Activated T-cell treated with anti-CD3 and anti-CD28 coated beads for 24 hours (primary cell): ENCODE measurements at regions not wholly inside any gene's neighbourhood (a gene's known extent, or its start where the extent isn't known, plus 50 kb on each side); places are given as distances from the start of the nearest gene placed in this dataset.

Experiments used
- DNase-seq: peaks from one replicate; pipeline ENCODE4 v3.0.0-alpha.2; 2020; ENCODE audit warnings: low read depth

DNA sequence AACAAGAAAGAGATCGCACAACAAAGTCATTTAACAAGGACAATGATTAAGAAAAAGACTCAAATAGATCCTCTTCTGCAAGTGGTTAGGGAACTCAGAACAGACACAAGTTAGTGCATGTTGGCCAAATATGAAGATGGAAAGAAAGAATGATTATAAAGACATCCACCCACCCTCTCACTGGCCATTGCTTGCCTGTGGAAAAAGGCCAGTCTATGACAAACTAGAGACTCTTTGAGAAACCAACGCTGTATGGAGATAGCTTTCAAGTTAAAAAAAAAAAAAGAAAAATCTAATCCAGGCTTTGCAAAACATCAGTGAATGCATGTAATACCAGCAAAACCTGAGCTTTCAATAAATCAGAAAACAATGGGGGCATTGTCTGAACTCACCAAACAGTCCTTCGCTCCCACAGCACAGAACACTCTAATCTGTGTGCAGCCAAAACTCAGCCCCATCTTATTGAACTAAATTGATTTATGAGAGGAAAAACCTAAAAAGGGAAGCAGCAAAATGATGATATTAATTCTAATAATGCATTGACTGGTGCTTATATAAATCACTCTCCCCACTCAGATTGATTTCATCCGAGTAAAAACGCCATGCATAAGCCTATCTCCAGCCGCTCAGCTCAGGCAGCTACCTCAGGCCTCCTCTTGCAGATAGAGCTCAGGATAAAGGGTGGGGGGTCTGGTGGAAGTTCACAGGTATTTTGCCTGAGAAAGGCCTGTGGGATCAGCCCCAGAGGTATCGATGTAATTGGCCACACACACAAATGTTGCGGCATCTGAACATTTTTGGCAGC, 547.1 kb downstream of the CCDC171 start:
- DNase-seq: no peak

DNA sequence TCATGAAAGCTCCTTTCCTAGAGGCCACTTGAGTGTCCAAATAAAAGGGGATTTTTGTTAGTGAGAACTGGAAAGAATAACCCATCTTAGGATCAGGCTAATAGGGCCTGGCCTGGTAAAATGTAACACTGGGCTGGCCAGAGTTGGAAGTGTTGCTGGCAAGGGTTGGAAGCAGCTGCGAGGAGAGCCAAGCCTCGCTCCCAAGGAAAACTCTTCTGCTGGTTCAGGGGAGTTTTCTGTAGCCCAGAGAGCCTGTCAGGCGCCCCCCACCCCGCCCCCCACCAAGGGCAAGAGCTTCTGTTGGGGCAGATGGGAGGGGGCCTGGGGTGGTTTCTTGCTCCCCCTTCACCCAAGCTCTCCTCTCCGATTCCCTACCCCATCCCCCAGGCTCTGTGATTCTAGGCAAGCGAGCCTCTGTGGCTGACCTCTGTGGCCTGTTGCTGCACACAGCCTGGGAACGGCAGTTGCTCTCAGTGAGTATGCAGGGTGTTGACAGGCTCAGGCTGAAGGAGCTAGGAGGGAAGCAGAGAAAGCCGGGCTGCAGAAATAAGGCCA, 547.8 kb downstream of the CCDC171 start:
- DNase-seq: no peak

GRCh38 chr9:16102154-16102553, 549.3 kb downstream of the CCDC171 start:
- DNase-seq: no peak

DNA sequence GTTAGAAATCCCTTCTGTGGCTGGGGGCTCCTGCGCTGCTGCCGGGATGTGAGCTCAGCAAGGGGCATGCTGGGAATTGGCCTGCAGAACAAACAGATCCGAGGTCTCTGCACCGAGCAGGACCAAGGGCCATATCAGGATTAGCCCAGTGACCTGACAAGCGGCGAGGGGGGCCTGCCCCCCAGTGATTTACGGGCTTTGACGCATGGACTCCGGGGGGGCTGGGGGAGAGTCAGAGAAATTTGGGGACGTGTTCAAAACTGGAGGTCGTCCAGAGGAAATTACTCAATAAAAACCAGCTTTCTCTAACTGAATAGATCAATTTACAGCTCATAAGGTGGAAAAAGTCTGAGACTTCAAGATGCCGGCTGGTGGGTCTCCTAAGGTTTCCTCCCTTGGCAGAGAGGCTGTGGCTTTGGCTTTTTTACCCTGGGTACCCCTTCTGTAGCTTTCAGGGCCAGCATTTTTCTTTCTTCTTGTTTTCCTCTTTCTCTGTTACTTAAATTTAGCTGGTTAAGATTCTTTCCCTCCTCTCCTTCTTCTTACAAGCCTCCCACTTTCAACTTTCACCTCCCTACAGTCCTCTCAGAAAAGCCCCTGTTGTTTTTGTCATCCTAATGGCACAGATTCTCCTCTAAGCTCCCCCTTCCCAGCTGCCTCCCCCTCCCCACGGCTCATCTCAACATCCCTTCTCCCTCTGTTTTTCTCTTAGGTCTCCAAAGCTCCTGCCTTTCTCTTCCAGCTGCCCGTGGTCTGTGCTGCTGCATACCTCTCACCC, 551.0 kb downstream of the CCDC171 start:
- no peak for DNase-seq

DNA sequence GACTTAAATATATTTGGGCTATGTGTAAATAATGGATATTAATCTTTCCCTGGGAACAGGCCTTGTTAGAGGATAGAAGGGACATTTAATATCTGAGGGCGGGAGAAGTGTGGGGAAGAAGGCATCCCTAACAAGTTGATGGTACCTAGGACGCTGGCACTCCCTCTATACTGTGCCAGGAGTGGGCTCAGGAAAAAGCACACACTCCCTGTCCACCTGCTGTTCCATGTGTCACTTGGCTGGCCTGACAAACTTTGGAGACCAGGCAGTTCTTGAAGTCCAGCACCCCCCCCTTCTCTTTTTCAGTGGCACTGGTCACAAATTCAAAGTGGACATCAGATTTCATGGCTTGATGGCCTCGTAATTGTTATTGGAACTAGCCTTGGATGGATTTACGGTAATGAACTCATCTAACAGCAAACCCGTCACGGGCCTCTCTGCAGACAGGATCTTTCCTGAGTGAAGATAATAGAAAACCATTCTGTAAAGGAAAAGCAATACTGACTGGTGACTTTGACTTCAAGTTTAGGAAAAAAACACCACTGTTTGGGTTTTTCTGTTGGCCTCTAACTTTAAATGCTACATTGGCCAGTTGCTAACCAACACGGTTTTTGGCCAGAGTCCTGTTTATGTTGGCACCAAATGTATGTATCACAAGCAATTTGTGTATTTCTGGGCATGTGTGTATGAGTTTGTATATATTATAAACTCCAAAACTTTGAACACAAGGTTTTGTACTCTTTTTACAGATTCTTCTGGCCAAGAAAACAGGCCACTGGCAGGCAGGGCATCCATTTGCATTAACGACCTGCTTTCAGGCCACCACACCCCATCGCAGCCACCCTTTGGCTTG, 552.6 kb downstream of the CCDC171 start:
- DNase-seq: no peak

DNA sequence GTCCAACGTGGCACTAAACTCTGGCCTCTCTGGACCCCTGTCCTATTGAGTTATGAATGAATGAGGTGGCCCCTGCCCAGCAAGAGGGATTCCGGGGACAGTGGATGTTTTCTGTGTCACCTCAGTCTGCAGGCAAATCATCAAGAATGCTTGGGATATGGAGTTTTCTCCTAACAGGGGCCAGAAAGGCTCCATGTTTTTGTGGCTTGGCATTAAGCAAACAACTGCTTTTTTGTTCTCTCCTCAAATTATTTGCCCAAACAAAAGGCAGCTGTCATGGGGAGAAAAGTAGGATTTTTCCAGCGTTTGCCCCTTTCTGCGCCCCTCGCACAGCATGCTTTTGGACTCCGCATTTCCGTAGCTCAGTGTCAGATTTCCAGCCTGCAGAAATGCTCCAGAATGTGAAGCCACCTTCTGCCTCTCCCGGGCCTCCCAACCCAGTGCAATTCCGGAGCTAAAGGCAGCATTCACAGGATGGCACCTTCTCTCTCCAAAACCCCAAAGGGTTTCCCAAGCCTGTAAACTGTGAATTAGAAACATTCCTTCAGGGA, 553.3 kb downstream of the CCDC171 start:
- DNase-seq: no peak

DNA sequence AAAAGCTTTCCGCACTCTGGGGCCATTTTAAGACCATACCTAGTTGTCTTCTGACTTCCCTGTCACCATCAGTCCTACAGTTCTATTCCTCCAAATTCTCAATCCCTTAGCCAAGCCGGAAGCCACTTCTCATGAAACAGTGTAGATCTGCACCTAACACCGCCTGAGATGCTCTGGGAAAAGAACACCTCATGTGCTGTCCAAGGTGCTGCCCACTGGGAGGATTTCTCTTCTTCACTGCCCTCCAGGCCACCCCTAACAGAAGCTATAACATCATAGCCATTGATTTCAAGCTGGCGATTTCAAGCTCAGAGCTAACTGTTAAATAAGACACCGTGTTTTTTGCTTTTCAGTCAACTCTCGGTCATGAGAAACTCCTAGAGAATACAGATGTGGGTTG, 559.3 kb downstream of the CCDC171 start:
- no peak for DNase-seq

DNA sequence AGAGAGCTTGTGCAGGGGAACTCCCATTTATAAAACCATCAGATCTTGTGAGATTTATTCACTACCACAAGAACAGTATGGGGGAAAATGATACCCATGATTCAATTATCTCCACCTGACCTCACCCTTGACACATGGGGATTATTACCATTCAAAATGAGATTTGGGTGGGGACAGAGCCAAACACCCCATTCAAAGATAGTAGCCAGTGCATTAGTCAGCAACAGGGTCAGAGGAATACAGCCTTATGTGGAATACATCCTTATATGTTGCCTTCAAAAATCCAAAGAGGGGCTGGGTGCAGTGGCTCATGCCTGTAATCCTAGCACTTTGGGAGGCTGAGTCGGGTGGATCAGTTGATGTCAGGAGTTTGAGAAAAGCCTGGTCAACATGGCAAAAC, 563.2 kb downstream of the CCDC171 start:
- DNase-seq: no peak

GRCh38 chr9:16118043-16118442, 565.2 kb downstream of the CCDC171 start:
- no peak for DNase-seq

DNA sequence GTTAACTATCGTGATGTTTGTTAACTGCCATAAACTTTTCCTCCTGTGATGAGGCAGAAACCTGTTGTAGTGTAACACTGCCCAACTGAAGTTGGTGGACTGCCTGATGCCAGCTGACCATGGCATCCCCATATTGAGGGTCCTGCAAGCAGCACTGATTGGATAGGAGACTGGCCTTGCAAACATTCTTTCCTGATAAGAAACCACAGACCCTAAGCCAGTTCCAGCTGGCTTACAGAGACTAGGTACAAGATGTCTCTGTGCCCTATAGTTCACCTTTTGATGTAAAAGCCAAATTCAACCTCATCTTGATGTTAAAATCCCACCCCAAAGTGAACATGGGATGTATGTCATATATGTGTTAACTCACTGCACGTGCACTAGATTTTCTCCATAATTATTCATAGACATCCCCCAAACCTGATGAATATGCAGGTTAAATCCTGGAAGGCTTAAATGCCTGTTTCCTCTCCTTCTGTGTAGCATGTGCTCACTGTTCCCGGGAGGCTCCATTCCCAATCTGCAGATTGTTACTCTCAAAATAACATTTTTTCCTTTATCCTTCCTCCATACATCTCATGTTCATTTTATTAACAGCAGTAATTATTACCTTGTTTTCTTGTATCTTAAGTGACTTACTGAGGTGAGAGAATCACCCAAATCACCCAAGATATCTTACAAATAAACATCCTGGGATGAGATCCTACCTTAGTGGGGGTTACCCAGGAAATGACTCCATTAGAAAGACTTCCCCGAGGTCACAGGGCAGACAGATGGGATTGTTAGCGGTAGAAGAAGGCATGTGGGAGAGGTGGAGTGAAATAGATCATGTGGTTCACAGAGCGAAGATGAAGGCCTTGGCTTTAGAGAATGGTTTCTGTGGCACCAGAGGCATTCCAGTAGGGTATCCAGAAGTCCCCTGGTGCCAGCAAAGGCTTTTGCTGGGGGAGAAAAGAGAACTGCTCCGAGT, 566.7 kb downstream of the CCDC171 start:
- DNase-seq: no peak

DNA sequence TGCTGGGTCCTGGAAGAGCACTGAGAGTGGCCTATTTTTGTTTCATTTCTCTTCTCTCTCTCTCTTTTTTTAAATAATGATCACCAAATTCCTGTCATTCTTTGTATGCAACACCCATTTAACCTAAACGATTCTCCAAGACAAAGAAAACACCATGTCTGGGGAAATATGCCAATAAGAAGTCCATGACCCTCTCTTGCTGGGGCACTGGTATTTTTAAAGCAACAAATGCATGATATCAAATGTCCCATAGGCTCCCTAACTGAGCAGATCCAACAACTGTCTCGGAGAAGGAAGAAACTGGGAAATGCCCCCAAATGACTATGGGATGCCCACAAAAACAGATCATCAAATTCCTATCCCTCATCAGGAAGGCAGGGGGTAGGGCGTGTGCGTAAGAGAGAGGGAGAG, 567.4 kb downstream of the CCDC171 start:
- no peak for DNase-seq

DNA sequence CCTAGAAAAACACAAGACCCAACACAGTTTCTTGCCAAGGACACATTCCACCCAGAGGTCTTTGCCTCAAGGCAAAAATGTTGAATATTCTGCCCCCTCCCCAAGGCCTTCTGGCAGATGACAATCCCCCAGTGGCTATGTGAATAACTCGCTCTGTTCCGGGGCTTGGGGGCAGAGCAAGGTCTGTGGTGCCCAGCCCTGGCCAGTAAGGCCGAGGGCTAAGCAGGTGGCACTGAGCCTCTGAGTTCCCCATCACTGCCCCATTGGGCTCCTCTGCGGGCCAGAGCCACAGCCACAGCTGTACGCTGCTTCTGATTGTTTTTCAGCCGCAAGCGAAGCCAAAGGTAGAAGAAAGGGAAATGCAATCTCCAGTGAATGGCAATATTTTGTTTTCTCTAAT, 567.9 kb downstream of the CCDC171 start:
- DNase-seq: no peak

DNA sequence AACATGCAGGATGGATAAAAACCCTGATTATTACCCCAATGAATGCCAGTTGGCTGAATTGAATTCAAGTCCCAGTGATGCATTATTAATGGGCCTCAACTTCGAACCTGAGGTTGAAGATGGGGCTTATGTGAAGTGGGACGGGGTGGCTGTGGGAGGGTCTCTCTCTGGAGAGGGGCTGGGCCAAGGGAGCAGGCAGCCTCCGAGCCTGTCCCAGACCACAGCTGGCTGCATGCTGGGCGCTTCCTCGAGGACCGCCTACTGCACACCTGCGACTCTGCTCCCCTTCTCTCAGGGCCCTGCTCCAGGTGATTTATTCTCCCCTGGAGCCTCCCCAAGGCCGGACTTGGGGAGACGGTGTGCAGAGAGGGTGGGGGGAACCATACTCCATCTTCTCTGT, 568.3 kb downstream of the CCDC171 start:
- DNase-seq: no peak

- DNase-seq: no peak
Observed at GRCh38 chr9:16121601-16122286, 568.9 kb downstream of the CCDC171 start.

DNA sequence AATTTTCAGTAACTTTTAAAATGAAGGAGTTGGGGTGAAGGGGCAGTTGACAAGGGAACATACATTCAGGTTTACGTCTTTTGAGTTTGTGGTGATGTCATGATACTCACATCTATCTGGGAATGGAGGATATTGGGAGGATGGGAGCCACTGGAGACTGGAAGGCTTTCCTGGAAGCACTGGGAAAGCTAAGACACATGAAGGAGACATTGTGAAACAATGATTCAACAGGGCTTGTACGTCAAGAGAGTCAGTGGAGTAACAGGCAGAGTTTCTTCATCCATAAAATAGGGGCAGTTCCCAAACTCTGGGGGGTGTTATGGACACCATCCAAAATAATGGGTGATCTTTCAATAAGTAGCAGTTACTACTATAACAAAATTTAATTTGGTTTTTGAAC, 572.8 kb downstream of the CCDC171 start:
- no peak for DNase-seq

DNA sequence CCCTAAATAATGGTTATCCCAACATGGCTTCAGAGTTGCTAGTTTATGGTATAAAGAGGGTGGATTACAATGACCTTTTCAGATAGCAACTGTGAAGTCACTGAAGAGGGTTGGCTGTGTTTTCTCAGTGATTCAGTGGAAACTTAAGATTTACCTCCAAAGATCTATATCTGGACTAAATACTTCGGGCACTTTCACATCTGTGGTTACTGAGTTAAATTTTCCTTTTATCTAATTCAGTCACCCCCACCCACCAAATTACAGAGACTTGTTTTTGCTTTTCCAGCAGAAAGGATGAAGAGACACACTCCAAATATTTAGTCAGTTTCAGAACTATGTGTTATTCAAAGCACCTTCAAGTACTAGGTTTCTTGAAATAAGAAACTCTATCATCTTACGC, 573.2 kb downstream of the CCDC171 start:
- no peak for DNase-seq

DNA sequence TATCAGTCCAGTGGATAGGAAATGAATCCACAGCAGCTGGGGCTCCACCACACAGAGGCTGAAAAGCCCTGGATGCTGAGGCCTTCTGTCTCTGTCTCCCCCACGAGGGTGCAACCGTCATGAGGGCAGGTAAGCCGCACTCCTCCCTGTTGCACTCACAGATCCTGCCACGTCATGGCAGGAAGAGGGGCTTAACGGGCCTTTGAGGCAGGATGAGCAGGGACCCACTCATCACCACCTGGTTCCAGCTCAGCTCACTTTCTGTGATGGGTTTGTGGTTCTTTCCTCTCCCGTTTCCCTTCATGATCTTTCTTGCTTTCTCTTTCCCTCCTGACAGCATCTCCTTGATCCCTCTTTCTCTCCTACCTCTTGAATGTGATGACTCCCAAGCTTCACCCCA, 575.2 kb downstream of the CCDC171 start:
- no peak for DNase-seq

DNA sequence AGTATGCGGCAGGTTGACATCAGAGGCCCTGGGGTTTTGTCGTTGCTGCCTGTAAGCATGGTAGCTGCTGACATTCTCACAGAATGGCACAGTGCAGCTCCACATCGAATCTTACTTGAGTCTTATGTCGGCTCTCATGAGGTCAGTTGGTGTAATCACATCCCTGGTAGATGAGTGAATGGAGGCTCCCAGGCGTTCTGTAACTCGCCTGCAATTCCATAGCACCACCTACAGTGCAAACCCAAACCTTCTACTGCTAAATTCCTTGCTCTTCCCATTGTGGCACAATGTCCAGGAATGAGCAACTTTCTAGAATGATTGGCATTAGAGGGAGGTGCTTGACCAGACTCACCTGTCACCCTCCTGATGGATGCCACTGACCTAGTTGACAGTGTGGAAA, 578.4 kb downstream of the CCDC171 start:
- DNase-seq: no peak

GRCh38 chr9:16132513-16132912, 579.7 kb downstream of the CCDC171 start:
- DNase-seq: no peak

DNA sequence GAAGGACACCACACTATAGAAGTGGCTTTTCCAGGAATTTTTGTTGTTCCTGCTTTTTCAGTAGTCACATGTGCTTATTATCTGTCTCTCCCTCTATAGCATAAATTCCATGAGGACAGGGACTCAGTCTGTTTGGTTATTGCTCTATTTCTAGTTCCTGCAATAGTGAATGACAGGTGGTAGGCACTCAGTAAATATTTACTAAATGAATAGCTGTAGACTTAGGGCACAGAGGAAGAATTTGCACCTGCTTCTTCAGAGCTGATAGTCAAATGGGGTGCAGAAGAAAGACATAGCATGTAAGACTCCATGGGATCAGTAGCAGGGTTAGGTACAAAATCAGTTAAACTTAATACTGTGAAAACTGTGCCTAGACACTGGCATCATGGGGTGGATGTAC, 580.2 kb downstream of the CCDC171 start:
- no peak for DNase-seq
